K562 (cell line): ENCODE measurements at regions not wholly inside any gene's neighbourhood (a gene's known extent, or its start where the extent isn't known, plus 50 kb on each side); places are given as distances from the start of the nearest gene placed in this dataset.

Source experiments
- ARID3B ChIP-seq: fragments of 250-450 bp; sonication (Bioruptor Pico); IDR thresholded peaks from 2 replicates; pipeline ENCODE4 v1.4.0; 2020; ENCODE audit warnings: borderline replicate concordance
- CUX1 ChIP-seq: fragments of 200-800 bp; sonication (Bioruptor generic); IDR thresholded peaks from 2 replicates; pipeline ENCODE4 v1.6.1; 2016; ENCODE audit warnings: missing genetic modification characterization, missing compliant biosample characterization
- EP300 ChIP-seq: IDR thresholded peaks from 2 replicates; pipeline ENCODE4 v1.6.1; 2012; ENCODE audit warnings: low read length, improper control_type of control experiment
- FOXK2 ChIP-seq, 2 experiments: fragments of 450-650 bp; IDR thresholded peaks in 1 of 2; conservative IDR thresholded peaks in 1 of 2; 2 replicates each; pipeline ENCODE4 v1.6.1; 2016; ENCODE audit warnings: low read depth in 2 of 2, mild to moderate bottlenecking in 1 of 2
- HNRNPLL ChIP-seq: fragments of 200-400 bp; formaldehyde crosslinking; IDR thresholded peaks from 2 replicates; pipeline ENCODE4 v1.6.1; 2017; ENCODE audit warnings: low read length, low read depth, mild to moderate bottlenecking; ENCODE audit not compliant: poor library complexity, severe bottlenecking
- KLF10 ChIP-seq: fragments of 250-450 bp; sonication (Bioruptor Pico); IDR thresholded peaks from 2 replicates; pipeline ENCODE4 v1.6.1; 2021; ENCODE audit warnings: matching md5 sums
- MYC ChIP-seq, 2 experiments: fragments of 250-450 bp in 1 of 2; sonication (Bioruptor Pico) in 1 of 2; IDR thresholded peaks; 2 replicates each; pipeline versions ENCODE4 v1.5.1 to v1.6.1; 2012 to 2021; ENCODE audit warnings: low read depth in 2 of 2, borderline replicate concordance in 1 of 2, improper control_type of control experiment in 1 of 2, low read length in 1 of 2, mild to moderate bottlenecking in 1 of 2, moderate library complexity in 1 of 2
- NFIC ChIP-seq: fragments of 450-650 bp; IDR thresholded peaks from 2 replicates; pipeline ENCODE4 v1.6.1; 2017; ENCODE audit warnings: mild to moderate bottlenecking, inconsistent platforms
- RAD21 ChIP-seq, 2 experiments: fragments of 250-450 bp in 1 of 2; fragments of 450-650 bp in 1 of 2; sonication (Bioruptor Pico) in 1 of 2; formaldehyde crosslinking in 1 of 2; IDR thresholded peaks in 1 of 2; conservative IDR thresholded peaks in 1 of 2; 2 replicates each; pipeline versions ENCODE4 v1.4.0 to v1.8.0; 2020 to 2022; ENCODE audit warnings: mild to moderate bottlenecking in 2 of 2, moderate library complexity in 1 of 2
- SFPQ ChIP-seq: fragments of 200-400 bp; formaldehyde crosslinking; IDR thresholded peaks from 2 replicates; pipeline ENCODE4 v1.6.1; 2017; ENCODE audit warnings: mild to moderate bottlenecking, low read depth, low read length, moderate library complexity
- TRIM28 ChIP-seq: fragments of 450-650 bp; IDR thresholded peaks from 2 replicates; pipeline ENCODE4 v1.6.1; 2017
- ZKSCAN1 ChIP-seq: fragments of 150-350 bp; IDR thresholded peaks from 2 replicates; pipeline ENCODE4 v1.6.1; 2016; ENCODE audit warnings: low read depth, low read length
- ZNF146 ChIP-seq: IDR thresholded peaks from one replicate; pipeline ENCODE4 v1.6.1; 2018; ENCODE audit warnings: missing compliant biosample characterization; ENCODE audit not compliant: unreplicated experiment
- ZNF76 ChIP-seq: fragments of 250-450 bp; sonication (Bioruptor Pico); IDR thresholded peaks from 2 replicates; pipeline ENCODE4 v1.4.0; 2020; ENCODE audit warnings: mild to moderate bottlenecking, moderate library complexity, borderline replicate concordance

GRCh38 chr4:186422296-186422695 lies 133.1 kb downstream of the MTNR1A start (continued):
- TF ChIP-seq CUX1 (CRISPR knock-in tag) (no peak), KLF10 (CRISPR knock-in tag) (no peak), ZKSCAN1 (no peak), ZNF76 (CRISPR knock-in tag) (no peak), MYC (IDR thresholded peaks at IDR 0.05; ENCODE audit: low read depth, low read length) (no peak), MYC (CRISPR knock-in tag; IDR thresholded peaks at IDR 0.05; ENCODE audit: borderline replicate concordance, low read depth) (no peak), ARID3B (CRISPR knock-in tag) (no peak), EP300 (no peak), RAD21 (CRISPR knock-in tag; conservative IDR thresholded peaks at IDR 0.05 in 1 of 2, IDR thresholded peaks at IDR 0.05 in 1 of 2) (no peak), NFIC (no peak), SFPQ (no peak), HNRNPLL (no peak), TRIM28 (no peak), FOXK2 (conservative IDR thresholded peaks at IDR 0.05 in 1 of 2, IDR thresholded peaks at IDR 0.05 in 1 of 2; ENCODE audit: low read depth in 2 of 2) (no peak), ZNF146 (CRISPR knock-in tag) (no peak)
